Mesenchymal stem cell (in vitro differentiated cells and primary cell): ENCODE measurements at regions not wholly inside any gene's neighbourhood (a gene's known extent, or its start where the extent isn't known, plus 50 kb on each side); places are given as distances from the start of the nearest gene placed in this dataset.
A peak's percentile ranks its signal among the peaks of the same experiment; 100 is the strongest.

Experiments used
- DNase-seq: peaks from one replicate; pipeline ENCODE4 v3.0.0-alpha.2; 2013
- H2AFZ ChIP-seq: one replicate; pipeline ENCODE4 v1.6.1; 2013; ENCODE audit warnings: low read depth, mild to moderate bottlenecking, control low read depth, inconsistent platforms, low read length, moderate library complexity
- H2AK5ac ChIP-seq: 2 replicates; pipeline ENCODE4 v1.6.1; 2013; ENCODE audit warnings: low read length, moderate library complexity, mild to moderate bottlenecking, inconsistent platforms; ENCODE audit not compliant: severe bottlenecking
- H2BK120ac ChIP-seq: one replicate; pipeline ENCODE4 v1.6.1; 2013; ENCODE audit warnings: low read depth, mild to moderate bottlenecking, inconsistent platforms, low read length, moderate library complexity
- H2BK12ac ChIP-seq, 2 experiments: one replicate each; pipeline ENCODE4 v1.6.1; 2013; ENCODE audit warnings: inconsistent platforms in 2 of 2, low read length in 2 of 2, mild to moderate bottlenecking in 2 of 2, moderate library complexity in 2 of 2, control low read depth in 1 of 2
- H2BK15ac ChIP-seq: one replicate; pipeline ENCODE4 v1.6.1; 2013; ENCODE audit warnings: mild to moderate bottlenecking, low read depth, inconsistent platforms; ENCODE audit not compliant: poor library complexity, severe bottlenecking
- H2BK5ac ChIP-seq: 2 replicates; pipeline ENCODE4 v1.6.1; 2013; ENCODE audit warnings: low read depth, mild to moderate bottlenecking, low read length, control low read depth, inconsistent platforms; ENCODE audit not compliant: poor library complexity, severe bottlenecking
- H3K14ac ChIP-seq, 2 experiments: one replicate each; pipeline ENCODE4 v1.6.1; 2013; ENCODE audit warnings: inconsistent platforms in 2 of 2, low read length in 2 of 2, control low read depth in 1 of 2, mild to moderate bottlenecking in 1 of 2, moderate library complexity in 1 of 2
- H3K18ac ChIP-seq, 2 experiments: one replicate each; pipeline ENCODE4 v1.6.1; 2013; ENCODE audit warnings: inconsistent platforms in 2 of 2, low read length in 2 of 2, control low read depth in 1 of 2, low read depth in 1 of 2, mild to moderate bottlenecking in 1 of 2
- H3K23ac ChIP-seq, 2 experiments: one replicate each; pipeline ENCODE4 v1.6.1; 2013; ENCODE audit warnings: inconsistent platforms in 2 of 2, low read length in 2 of 2, mild to moderate bottlenecking in 2 of 2, moderate library complexity in 2 of 2, control low read depth in 1 of 2
- H3K27ac ChIP-seq: 2 replicates; pipeline ENCODE4 v1.5.1; 2013; ENCODE audit warnings: mild to moderate bottlenecking, moderate library complexity, low read length, control low read depth, inconsistent platforms; ENCODE audit not compliant: poor library complexity, severe bottlenecking
- H3K27me3 ChIP-seq, 2 experiments: 2 replicates each; pipeline versions ENCODE4 v1.6.1 to v1.7.0; 2013; ENCODE audit warnings: low read length in 2 of 2, mild to moderate bottlenecking in 2 of 2, moderate library complexity in 2 of 2, control low read depth in 1 of 2, inconsistent platforms in 1 of 2; ENCODE audit not compliant: control insufficient read depth in 1 of 2, insufficient read depth in 1 of 2
- H3K36me3 ChIP-seq, 2 experiments: 2 replicates each; pipeline versions ENCODE4 v1.6.1 to v1.7.0; 2013; ENCODE audit warnings: low read length in 2 of 2, control low read depth in 1 of 2, inconsistent platforms in 1 of 2, low read depth in 1 of 2, mild to moderate bottlenecking in 1 of 2; ENCODE audit not compliant: insufficient read depth in 2 of 2, control insufficient read depth in 1 of 2
- H3K4ac ChIP-seq, 2 experiments: one replicate each; pipeline ENCODE4 v1.6.1; 2013; ENCODE audit warnings: inconsistent platforms in 2 of 2, low read length in 2 of 2, mild to moderate bottlenecking in 2 of 2, moderate library complexity in 2 of 2, control low read depth in 1 of 2, low read depth in 1 of 2
- H3K4me1 ChIP-seq: 2 replicates; pipeline ENCODE4 v1.6.1; 2013; ENCODE audit warnings: low read depth, low read length, control low read depth; ENCODE audit not compliant: control insufficient read depth, insufficient read depth
- H3K4me2 ChIP-seq: 2 replicates; pipeline ENCODE4 v1.6.1; 2013; ENCODE audit warnings: low read length, mild to moderate bottlenecking, inconsistent platforms; ENCODE audit not compliant: poor library complexity, severe bottlenecking
- H3K4me3 ChIP-seq, 2 experiments: 2 replicates each; pipeline versions ENCODE4 v1.5.1 to v1.7.0; 2013; ENCODE audit warnings: low read length in 2 of 2, mild to moderate bottlenecking in 2 of 2, control low read depth in 1 of 2, low read depth in 1 of 2; ENCODE audit not compliant: insufficient read depth in 1 of 2
- H3K79me1 ChIP-seq: replicated peaks from 2 replicates; pipeline ENCODE4 v1.6.1; 2013; ENCODE audit warnings: mild to moderate bottlenecking, control low read depth, low read length, inconsistent platforms; ENCODE audit not compliant: poor library complexity, severe bottlenecking
- H3K9ac ChIP-seq: 2 replicates; pipeline ENCODE4 v1.7.0; 2013; ENCODE audit warnings: mild to moderate bottlenecking, low read length, moderate library complexity
- H3K9me3 ChIP-seq: 2 replicates; pipeline ENCODE4 v1.7.0; 2013; ENCODE audit warnings: mild to moderate bottlenecking, low read length; ENCODE audit not compliant: control insufficient read depth
- H4K8ac ChIP-seq: one replicate; pipeline ENCODE4 v1.6.1; 2013; ENCODE audit warnings: inconsistent platforms, mild to moderate bottlenecking, low read length, moderate library complexity
- H4K91ac ChIP-seq: one replicate; pipeline ENCODE4 v1.6.1; 2013; ENCODE audit warnings: mild to moderate bottlenecking, low read length, inconsistent platforms
- WGBS: methylation state at CpG from one replicate; pipeline ENCODE4 v1.1.7; 2013; ENCODE audit warnings: mixed read lengths; 5-methylcytosine and 5-hydroxymethylcytosine counted together

GRCh38 chr13:24052547-24053518, 107.7 kb upstream of the SPATA13 start:
- Histone ChIP-seq H3K4me3 (no peak overlapping the region), H3K23ac (no peak overlapping the region), H2AK5ac (no peak overlapping the region), H3K14ac (no peak overlapping the region), H3K4ac (no peak overlapping the region), H4K91ac (no peak overlapping the region), H2BK12ac (no peak overlapping the region), H3K18ac (peak overlapping the region in 1 of 2 experiments; percentile 41), H4K8ac (no peak overlapping the region), H3K9ac (peak overlapping the region; percentile 43), H3K9me3 (no peaks in the 10 kb centered on the region), H2BK120ac (no peak overlapping the region), H2BK5ac (no peak overlapping the region), H2AFZ (no peak overlapping the region), H3K27me3 (no peaks in the 10 kb centered on the region), H3K27ac (no peak overlapping the region), H3K4me1 (peaks cover 7% of the 10 kb centered on the region), H3K79me1 (no peaks in the 10 kb centered on the region), H3K4me2 (no peak overlapping the region), H2BK15ac (no peak overlapping the region), H3K36me3 (no peaks in the 10 kb centered on the region)
- DNase-seq = peak; percentile 35
- 52% methylated on average over 8 of the region's 17 CpGs for WGBS

GRCh38 chr13:24053519-24054251, 106.8 kb upstream of the SPATA13 start:
- WGBS = 67% methylated on average over 8 of the region's 9 CpGs
- Histone ChIP-seq H3K27me3 (no peaks in the 10 kb centered on the region), H3K14ac (no peak overlapping the region), H3K4me2 (no peak overlapping the region), H4K91ac (no peak overlapping the region), H3K4ac (no peak overlapping the region), H2BK12ac (no peak overlapping the region), H2BK15ac (no peak overlapping the region), H2BK5ac (no peak overlapping the region), H3K27ac (no peak overlapping the region), H3K18ac (peak overlapping the region in 1 of 2 experiments; percentile 41), H2AFZ (no peak overlapping the region), H3K4me1 (peaks cover 7% of the 10 kb centered on the region), H4K8ac (no peak overlapping the region), H3K79me1 (no peaks in the 10 kb centered on the region), H3K9ac (no peak overlapping the region), H3K9me3 (no peaks in the 10 kb centered on the region), H2BK120ac (no peak overlapping the region), H3K23ac (no peak overlapping the region), H3K4me3 (no peak overlapping the region), H3K36me3 (no peaks in the 10 kb centered on the region), H2AK5ac (no peak overlapping the region)
- peak; percentile 68 for DNase-seq

GRCh38 chr13:24056616-24057137, 103.8 kb upstream of the SPATA13 start:
- Histone ChIP-seq H2BK5ac (no peak overlapping the region), H3K4me1 (no peaks in the 10 kb centered on the region), H2AFZ (no peak overlapping the region), H3K27me3 (no peaks in the 10 kb centered on the region), H3K36me3 (no peaks in the 10 kb centered on the region), H3K4me2 (no peak overlapping the region), H3K14ac (no peak overlapping the region), H2AK5ac (no peak overlapping the region), H3K4ac (no peak overlapping the region), H2BK12ac (no peak overlapping the region), H2BK15ac (no peak overlapping the region), H4K91ac (no peak overlapping the region), H3K23ac (no peak overlapping the region), H4K8ac (no peak overlapping the region), H3K79me1 (no peaks in the 10 kb centered on the region), H2BK120ac (no peak overlapping the region), H3K9me3 (no peaks in the 10 kb centered on the region), H3K4me3 (no peak overlapping the region), H3K9ac (no peak overlapping the region), H3K27ac (no peak overlapping the region), H3K18ac (no peak overlapping the region)
- 93% methylated on average over 5 of the region's 8 CpGs for WGBS
- no peak for DNase-seq

- H3K27ac ChIP-seq = no peak overlapping the region
Observed at GRCh38 chr13:24060993-24061392, 99.5 kb upstream of the SPATA13 start.

More at GRCh38 chr13:24060993-24061392, 99.5 kb upstream of the SPATA13 start:
- no peak overlapping the region for H4K8ac ChIP-seq
- H3K79me1 ChIP-seq = no peaks in the 10 kb centered on the region
- no peak overlapping the region for H3K4ac ChIP-seq
- H4K91ac ChIP-seq = no peak overlapping the region
- H2BK5ac ChIP-seq = no peak overlapping the region
- no peak overlapping the region for H2AFZ ChIP-seq
- H2BK12ac ChIP-seq = no peak overlapping the region
- no peak overlapping the region for H3K4me2 ChIP-seq
- H3K23ac ChIP-seq = no peak overlapping the region
- H2BK120ac ChIP-seq = no peak overlapping the region
- peaks cover 1% of the 10 kb centered on the region for H3K4me1 ChIP-seq
- no peak overlapping the region for H3K14ac ChIP-seq
- no peaks in the 10 kb centered on the region for H3K36me3 ChIP-seq
- no peak overlapping the region for H2AK5ac ChIP-seq
- H2BK15ac ChIP-seq = no peak overlapping the region
- DNase-seq = no peak
- H3K27me3 ChIP-seq = peaks cover 0 to 4% of the 10 kb centered on the region in 2 experiments
- H3K4me3 ChIP-seq = no peak overlapping the region
- WGBS = 100% methylated on average over 1 of the region's 2 CpGs
- no peak overlapping the region for H3K18ac ChIP-seq
- no peak overlapping the region for H3K9ac ChIP-seq
- H3K9me3 ChIP-seq = no peaks in the 10 kb centered on the region
